ENCODE measurements at regions not wholly inside any gene's neighbourhood (a gene's known extent, or its start where the extent isn't known, plus 50 kb on each side); places are given as distances from the start of the nearest gene placed in this dataset.
"Not testable (repeated sequence)": the region's sequence is repeated elsewhere in the genome, so short reads cannot be mapped to it uniquely, and the experiment has no call there.

DNA sequence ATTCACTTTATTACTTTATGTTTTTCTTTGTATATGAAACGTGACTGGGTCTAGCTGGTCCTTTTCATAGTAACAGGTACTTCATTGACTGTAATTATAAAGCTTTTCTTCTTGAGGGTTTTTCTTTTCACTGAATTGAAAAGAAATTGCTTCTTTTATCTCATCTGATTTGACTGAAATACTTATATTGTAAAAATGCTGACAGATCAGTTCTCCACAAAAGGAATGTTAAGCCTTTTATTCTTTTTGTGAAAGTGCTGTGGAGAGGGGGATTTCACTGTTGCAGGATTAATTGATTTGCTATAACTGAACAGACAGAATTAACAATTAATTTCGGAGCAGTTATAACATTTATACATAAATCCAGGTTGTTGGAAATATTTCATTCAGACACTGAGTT, 2043.6 kb upstream of the C9orf72 start:
- Histone ChIP-seq H3F3A (ENCODE audit: insufficient read depth, low read depth) (no peaks in the 10 kb centered on the region), H3K9me3 (ENCODE audit: insufficient read depth, low read depth) (no peaks in the 10 kb centered on the region), H3K9me2 (ENCODE audit: insufficient read depth) (no peaks in the 10 kb centered on the region), H3K79me2 (ENCODE audit: low read depth) (no peaks in the 10 kb centered on the region), H3K4me2 (no peak overlapping the region), H3K27ac (no peak overlapping the region), H3K36me3 (ENCODE audit: low read depth) (no peaks in the 10 kb centered on the region), H3K4me3 (no peak overlapping the region), H3K27me3 (ENCODE audit: insufficient read depth, low read depth) (no peaks in the 10 kb centered on the region), H4K20me1 (ENCODE audit: insufficient read depth) (no peaks in the 10 kb centered on the region), H3K4me1 (replicated peaks; ENCODE audit: insufficient read depth) (no peaks in the 10 kb centered on the region), H2AFZ (no peak overlapping the region)
- no peak for DNase-seq
- TF ChIP-seq EZH2 (IDR thresholded peaks at IDR 0.05; ENCODE audit: low read depth) (no peak), CTCF (conservative IDR thresholded peaks at IDR 0.05) (no peak)
- POLR2A ChIA-PET (ENCODE audit: unreplicated experiment) = no interaction called here
- CTCF ChIA-PET = no interaction called here
- no TSS peak for BruUV-seq (replicated peaks)
- intact Hi-C loops (cut with micrococcal nuclease; ENCODE audit: unreplicated experiment) = no loop called here

GRCh38 chr9:29625292-29625731, 2052.0 kb upstream of the C9orf72 start:
- H4K20me1 ChIP-seq (ENCODE audit: insufficient read depth) = no peaks in the 10 kb centered on the region
- H3K27ac ChIP-seq = no peak overlapping the region
- ChIA-PET POLR2A (ENCODE audit: unreplicated experiment) (no interaction called here), CTCF (no interaction called here)
- no peaks in the 10 kb centered on the region for H3K27me3 ChIP-seq (ENCODE audit: insufficient read depth, low read depth)
- no peaks in the 10 kb centered on the region for H3K4me1 ChIP-seq (replicated peaks; ENCODE audit: insufficient read depth)
- TF ChIP-seq CTCF (conservative IDR thresholded peaks at IDR 0.05) = no peak
- TF ChIP-seq EZH2 (IDR thresholded peaks at IDR 0.05; ENCODE audit: low read depth) = no peak
- H3K4me3 ChIP-seq = no peak overlapping the region
- DNase-seq = no peak
- H3K9me2 ChIP-seq (ENCODE audit: insufficient read depth) = no peaks in the 10 kb centered on the region
- no peaks in the 10 kb centered on the region for H3K79me2 ChIP-seq (ENCODE audit: low read depth)
- BruUV-seq (replicated peaks) = no TSS peak
- H3K9me3 ChIP-seq (ENCODE audit: insufficient read depth, low read depth) = no peaks in the 10 kb centered on the region
- intact Hi-C loops (cut with micrococcal nuclease; ENCODE audit: unreplicated experiment) = no loop called here
- no peaks in the 10 kb centered on the region for H3F3A ChIP-seq (ENCODE audit: insufficient read depth, low read depth)
- H2AFZ ChIP-seq = no peak overlapping the region
- H3K36me3 ChIP-seq (ENCODE audit: low read depth) = no peaks in the 10 kb centered on the region
- H3K4me2 ChIP-seq = no peak overlapping the region

DNA sequence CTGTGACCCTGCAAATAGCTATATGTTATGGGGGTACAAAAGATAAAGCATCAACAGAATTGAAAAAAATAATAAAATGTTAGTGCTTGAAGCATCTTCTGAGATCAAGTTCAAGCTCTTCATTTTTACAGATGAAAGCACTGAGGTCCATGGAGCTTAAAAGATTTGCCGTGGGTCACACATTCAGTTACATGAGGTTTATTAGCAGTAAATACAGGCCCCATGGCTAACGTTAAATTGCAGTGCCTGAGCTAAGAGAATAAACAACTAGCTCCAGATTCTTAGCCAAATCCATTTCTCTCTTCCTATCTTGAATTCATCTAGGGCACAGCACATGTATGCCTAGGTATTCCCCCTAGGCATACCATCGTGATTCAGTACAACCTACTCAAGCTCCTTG, 2052.7 kb upstream of the C9orf72 start:
- Histone ChIP-seq H3K4me1 (replicated peaks; ENCODE audit: insufficient read depth) (no peaks in the 10 kb centered on the region), H2AFZ (no peak overlapping the region), H4K20me1 (ENCODE audit: insufficient read depth) (no peaks in the 10 kb centered on the region), H3K27ac (no peak overlapping the region), H3K9me3 (ENCODE audit: insufficient read depth, low read depth) (no peaks in the 10 kb centered on the region), H3K36me3 (ENCODE audit: low read depth) (no peaks in the 10 kb centered on the region), H3K79me2 (ENCODE audit: low read depth) (no peaks in the 10 kb centered on the region), H3K4me3 (no peak overlapping the region), H3K27me3 (ENCODE audit: insufficient read depth, low read depth) (no peaks in the 10 kb centered on the region), H3K9me2 (ENCODE audit: insufficient read depth) (no peaks in the 10 kb centered on the region), H3F3A (ENCODE audit: insufficient read depth, low read depth) (no peaks in the 10 kb centered on the region), H3K4me2 (no peak overlapping the region)
- intact Hi-C loops (cut with micrococcal nuclease; ENCODE audit: unreplicated experiment) = no loop called here
- BruUV-seq (replicated peaks) = no TSS peak
- ChIA-PET POLR2A (ENCODE audit: unreplicated experiment) (no interaction called here), CTCF (no interaction called here)
- no peak for DNase-seq
- no peak for TF ChIP-seq CTCF (conservative IDR thresholded peaks at IDR 0.05)
- no peak for TF ChIP-seq EZH2 (IDR thresholded peaks at IDR 0.05; ENCODE audit: low read depth)

DNA sequence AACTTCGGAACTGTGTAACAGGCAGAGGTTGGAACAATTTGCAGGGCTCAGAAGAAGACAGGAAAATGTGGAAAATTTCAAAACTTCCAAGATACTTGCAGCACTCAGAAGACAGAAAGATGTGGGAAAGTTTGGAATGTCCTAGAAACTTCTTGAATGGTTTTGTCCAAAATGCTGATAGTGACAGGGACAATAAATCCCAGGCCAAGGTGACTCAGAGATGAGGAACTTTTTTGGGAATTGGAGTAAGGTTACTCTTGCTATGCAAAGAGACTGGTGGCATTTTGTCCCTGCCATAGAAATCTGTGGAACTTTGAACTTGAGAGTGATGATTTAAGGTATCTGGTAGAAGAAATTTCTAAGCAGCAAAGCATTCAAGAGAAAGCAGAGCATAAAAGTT, 2055.6 kb upstream of the C9orf72 start:
- H3K27me3 ChIP-seq (ENCODE audit: insufficient read depth, low read depth); BruUV-seq (replicated peaks); H3K36me3 ChIP-seq (ENCODE audit: low read depth); intact Hi-C loops (cut with micrococcal nuclease; ENCODE audit: unreplicated experiment); H3K4me2 ChIP-seq; H3K79me2 ChIP-seq (ENCODE audit: low read depth); DNase-seq; CTCF ChIA-PET; H2AFZ ChIP-seq; H3K9me2 ChIP-seq (ENCODE audit: insufficient read depth); H4K20me1 ChIP-seq (ENCODE audit: insufficient read depth); POLR2A ChIA-PET (ENCODE audit: unreplicated experiment); H3K4me3 ChIP-seq; H3K9me3 ChIP-seq (ENCODE audit: insufficient read depth, low read depth); H3K27ac ChIP-seq; H3F3A ChIP-seq (ENCODE audit: insufficient read depth, low read depth); H3K4me1 ChIP-seq (replicated peaks; ENCODE audit: insufficient read depth): not testable (repeated sequence)

Data from PC-9 (cell line).